HG03108 (cell line): ENCODE measurements at regions not wholly inside any gene's neighbourhood (a gene's known extent, or its start where the extent isn't known, plus 50 kb on each side); places are given as distances from the start of the nearest gene placed in this dataset.
"Not testable (repeated sequence)": the region's sequence is repeated elsewhere in the genome, so short reads cannot be mapped to it uniquely, and the experiment has no call there.

Source experiments
- ATAC-seq: cut with Tn5 transposase; IDR thresholded peaks from one replicate; pipeline ENCODE4 v1.9.1; 2021; ENCODE audit warnings: moderate library complexity; ENCODE audit not compliant: unreplicated experiment

DNA sequence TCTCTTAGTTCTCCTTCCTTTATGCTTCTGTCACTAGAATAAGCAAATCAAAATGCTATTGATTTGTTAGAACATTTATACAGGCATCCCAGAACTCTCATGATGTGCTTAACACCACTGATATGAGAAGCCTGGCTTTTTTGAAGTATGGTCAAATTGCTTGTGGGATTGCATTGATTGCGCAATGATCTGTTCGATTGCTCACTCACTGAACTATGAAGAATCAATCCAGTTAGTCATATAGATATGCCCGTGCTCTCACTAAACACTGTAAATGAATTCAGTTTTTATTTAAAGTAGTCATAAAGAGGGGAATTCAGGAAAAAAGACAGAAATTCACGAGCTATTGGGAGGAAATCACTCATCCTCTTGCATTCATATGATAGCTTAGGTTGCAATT is 1237.8 kb downstream of the SUCLG1 start:
- ATAC-seq, result no peak

DNA sequence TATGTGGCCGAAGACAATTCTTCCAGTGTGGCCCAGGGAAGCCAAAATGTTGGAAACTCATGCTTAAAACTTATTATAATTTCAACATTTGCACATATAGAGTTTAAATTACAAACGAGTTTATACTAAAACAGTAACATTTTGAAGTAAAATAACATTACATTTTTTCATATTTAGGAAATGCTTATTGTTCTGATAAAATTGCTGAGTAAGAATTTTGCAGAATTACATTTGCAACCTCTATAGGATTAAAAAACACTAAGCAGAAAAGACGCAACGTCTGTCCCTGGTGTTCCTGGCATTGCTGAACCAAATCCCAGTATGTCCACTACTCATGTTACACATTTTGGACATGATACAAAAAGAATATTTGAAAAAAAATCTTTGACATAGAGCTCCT is 1241.2 kb downstream of the SUCLG1 start:
- ATAC-seq, result no peak

DNA sequence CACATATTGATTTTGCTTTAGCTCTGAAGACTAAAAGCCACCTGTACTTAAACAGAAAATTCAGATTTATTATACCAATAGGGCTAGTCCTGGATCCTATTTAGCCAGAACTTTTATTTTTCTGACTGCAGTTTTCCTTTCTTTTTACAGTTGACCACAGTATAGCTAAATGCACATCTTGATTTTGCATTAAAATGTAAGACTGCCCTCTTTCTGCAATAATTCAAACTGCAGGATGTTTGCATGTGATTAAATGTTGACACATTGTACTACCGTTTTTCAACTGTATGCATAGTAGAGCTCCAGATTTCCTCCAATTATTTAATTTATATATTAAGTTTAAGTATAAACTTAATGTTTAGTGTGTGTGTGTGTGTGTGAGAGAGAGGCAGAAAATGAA is 1262.9 kb downstream of the SUCLG1 start:
- no peak for ATAC-seq

DNA sequence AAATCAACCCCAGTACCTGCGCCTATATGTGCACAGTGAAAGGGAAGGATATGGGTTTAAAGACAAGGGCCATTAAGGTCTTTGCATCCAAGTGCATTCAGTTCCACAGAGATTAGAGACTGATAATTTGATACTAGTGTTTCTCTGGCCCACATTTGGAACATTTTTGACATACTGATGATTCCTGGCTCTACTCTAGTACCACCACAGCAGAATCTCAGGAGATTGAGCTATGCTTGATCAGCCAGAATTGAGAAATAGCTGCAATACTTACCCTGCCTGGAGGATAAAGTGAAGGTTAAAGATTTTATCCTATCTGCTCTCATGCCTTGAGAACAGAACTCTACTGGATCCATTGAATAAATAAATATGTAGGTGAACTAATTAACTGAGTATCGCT is 1267.8 kb downstream of the SUCLG1 start:
- no peak for ATAC-seq

DNA sequence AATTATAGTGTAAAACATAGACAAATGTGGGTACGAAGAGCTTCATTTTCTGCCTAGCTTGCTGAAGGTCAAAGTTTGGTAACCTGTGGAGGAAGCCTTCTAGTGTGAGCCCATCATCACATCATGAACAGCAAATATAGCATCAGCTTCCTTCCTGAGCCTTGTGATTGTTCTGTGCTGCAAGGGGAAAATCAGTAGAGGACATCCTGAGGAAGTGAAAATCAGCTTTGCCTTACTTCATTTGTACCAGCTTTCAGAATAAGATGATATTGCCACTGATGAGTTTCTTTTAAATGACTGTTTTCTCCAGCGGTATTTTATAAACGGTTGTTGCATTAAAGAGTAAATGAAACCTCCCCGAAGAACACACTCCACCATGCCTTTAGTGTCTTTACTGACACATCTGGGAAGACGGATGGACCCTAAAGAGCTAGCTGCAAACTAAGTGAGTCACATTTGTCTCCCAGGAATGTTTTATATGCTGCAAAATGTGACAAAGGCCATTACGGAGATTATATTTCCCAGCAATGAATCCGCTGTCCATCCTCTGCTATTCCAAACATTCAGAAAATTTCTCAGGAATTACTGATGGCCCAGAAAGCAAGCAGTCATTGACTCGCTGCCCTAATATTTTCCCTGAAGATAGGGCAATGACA is 1272.8 kb downstream of the SUCLG1 start:
- ATAC-seq, result no peak

DNA sequence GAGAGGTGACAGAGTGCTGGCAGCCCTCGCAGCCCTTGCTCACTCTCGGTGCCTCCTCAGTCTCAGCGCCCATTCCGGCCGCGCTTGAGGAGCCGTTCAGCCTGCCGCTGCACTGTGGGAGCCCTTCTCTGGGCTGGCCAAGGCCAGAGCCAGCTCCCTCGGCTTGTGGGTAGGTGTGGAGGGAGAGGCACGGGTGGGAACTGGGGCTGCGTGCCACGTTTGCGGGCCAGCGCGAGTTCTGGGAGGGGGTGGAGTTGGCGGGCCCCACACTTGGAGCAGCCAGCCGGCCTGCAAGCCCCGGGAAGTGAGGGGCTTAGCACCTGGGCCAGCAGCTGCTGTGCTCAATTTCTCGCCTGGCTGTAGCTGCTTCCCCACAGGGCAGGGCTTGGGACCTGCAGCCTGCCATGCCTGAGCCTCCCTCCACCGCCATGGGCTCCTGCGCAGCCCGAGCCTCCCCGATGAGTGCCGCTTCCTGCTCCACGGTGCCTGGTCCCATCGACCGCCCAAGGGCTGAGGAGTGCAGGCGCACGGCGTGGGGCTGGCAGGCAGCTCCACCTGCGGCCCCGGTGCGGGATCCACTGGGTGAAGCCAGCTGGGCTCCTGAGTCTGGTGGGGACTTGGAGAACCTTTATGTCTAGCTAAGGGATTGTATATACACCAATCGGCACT is 1278.1 kb downstream of the SUCLG1 start:
- not testable (repeated sequence) for ATAC-seq

DNA sequence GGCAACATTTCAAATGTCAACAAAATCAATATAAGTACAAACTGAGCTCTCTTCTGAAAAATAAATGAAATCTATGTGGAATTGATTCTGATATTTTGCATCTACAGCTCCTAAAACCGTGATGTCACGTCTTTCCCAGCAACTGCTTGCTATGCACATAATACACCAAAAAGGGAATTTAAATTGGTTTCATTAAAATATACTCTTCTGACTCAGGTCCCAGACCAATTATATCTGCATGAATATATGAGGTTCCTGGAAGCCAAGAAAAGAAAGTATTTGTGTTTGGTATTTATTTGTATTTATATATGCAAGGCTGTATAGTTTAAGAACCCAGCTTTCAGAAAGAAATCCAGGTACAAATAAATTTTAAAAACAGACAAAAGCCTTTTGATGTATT is 1282.5 kb downstream of the SUCLG1 start:
- no peak for ATAC-seq

DNA sequence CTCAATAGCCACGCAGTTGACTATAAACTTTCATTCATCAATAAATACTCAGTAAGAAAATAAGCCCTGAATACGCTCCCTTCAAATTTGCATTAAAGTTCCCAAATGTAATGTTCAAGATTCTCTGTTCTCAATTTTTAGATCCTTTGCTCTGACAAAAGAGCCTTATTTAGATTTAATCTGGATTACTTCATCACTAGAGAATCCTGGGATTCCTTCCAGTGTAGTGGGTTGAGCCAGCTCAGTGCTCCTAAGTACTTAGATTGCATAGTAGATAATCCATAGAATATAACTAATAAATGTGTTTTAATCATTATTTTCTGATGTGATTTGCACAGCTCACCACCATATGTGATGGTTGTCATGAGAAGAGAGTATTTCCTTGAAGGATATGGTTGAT is 1286.2 kb downstream of the SUCLG1 start:
- no peak for ATAC-seq

DNA sequence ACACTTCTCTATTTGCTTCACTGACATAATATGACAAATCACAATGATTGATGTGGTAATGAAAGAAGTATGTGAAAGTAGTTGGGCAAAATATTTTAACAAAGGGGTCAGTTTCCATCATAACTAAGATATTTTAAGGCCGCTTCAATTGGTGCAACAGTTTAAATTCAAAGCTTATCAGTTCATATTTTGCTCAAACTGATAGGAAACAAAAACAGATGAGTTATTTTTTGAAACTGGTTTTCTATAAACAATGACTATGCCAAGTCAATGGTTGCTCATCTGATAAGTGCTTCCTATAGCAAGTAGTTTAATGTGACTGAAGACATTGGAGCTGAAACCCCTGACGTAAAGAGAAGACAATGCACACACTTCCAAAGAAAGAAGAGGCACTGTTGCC is 1290.7 kb downstream of the SUCLG1 start:
- ATAC-seq, result no peak

DNA sequence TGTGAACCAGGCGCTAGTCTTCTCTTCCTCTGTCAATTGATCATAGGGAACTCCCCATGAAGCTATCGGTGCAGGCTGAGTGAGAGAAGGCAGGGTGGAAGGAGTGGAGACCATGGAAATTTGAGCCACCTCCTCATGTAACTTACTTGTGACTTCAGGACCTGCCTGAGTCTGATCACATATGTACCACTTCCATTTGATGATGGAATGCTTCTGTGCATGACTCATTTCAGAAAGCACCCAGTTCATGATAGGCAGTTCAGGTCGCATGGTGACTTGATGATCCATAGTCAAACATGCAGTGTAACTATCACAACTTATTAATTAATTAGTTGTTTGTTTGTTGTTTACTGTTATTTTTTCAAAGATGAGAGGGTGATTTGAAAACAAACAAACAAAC is 1296.7 kb downstream of the SUCLG1 start:
- no peak for ATAC-seq

DNA sequence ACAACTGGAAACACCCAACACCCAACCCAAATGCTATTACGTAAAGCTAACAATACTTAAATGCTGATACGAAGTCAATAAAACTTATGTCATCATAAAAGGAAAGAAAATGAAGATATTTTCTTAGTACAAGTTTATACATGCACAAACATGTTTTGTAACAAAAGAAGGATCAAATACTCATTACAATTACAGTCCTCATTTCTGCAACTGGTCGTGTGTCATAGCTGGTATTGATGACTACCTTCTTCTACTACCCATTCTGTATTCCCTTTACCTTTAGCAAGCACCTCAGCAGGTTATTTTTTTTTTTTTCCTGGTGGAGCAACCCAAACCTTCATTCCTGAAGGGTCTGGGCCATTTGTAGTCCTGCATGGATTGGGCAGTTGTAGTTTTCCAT is 1298.5 kb downstream of the SUCLG1 start:
- ATAC-seq, result no peak

DNA sequence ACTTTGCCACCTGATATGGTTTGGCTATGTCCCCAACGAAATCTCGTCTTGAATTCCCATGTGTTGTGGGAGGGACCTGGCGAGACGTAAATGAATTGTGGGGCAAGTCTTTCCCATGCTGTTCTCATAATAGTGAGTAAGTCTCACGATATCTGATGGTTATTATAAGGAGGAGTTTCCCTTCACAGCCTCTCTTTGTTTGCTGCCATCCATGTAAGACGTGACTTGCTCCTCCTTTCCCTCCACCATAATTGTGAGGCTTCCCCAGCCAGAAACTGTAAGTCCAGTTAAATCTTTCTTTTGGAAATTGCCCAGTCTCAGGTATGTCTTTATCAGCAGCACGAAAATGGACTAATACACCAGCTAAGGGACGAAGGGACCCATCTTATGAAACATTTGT is 1303.3 kb downstream of the SUCLG1 start:
- no peak for ATAC-seq

DNA sequence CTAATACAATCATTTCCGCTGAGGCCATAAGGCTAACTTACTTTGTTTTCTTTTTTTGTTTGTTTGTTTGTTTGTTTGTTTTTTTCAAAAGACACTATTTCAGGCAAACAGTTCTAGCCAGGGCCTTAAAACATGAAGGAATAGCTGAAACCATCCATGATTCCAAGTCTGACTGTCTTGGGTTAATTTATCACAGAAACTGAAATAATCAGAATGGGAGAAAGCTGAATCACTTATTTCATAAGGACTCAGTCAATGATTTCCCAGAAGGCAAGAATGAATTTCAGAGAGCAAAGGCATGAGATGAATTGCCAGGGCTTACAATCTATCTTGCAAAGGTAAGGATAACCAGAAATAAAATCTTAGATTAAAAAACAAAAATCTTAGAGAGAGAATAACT is 1315.1 kb downstream of the SUCLG1 start:
- ATAC-seq, result no peak

DNA sequence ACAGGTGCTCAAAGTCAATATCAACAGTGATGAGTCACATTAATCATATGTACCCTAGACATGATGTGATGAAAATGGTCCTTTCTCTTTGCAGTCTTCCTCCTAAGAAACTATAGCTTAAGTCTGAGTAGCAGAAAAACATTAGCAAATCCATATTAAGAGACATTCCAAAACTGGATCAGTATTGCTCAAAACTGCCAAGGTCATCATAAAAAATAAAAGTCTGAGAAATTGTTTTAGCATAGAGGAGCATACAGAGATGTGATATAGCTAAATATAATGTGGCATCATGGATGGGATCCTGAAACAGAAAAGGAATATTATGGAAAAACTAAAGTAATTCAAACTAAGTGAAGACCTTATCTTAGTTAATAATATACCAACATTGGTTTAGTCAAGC is 1316.1 kb downstream of the SUCLG1 start:
- no peak for ATAC-seq

DNA sequence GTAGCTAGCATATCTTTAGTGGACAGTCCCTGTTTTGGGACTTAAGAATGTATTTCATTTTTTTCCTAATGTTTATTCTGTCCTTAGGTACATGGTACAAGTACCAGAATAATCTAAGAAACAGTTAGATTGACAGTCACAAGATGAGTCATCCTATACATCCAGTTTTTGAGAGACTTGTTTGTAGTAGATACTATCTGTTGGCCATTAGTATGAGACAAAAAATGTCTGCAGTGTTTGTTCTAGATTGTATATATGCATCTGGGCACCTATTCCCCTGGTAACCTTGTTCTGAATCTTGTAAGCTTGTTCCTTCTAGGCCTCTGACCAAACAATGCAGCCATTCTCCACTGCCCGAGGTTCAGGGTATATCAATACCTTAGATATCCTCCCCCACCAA is 1343.5 kb downstream of the SUCLG1 start:
- no peak for ATAC-seq

DNA sequence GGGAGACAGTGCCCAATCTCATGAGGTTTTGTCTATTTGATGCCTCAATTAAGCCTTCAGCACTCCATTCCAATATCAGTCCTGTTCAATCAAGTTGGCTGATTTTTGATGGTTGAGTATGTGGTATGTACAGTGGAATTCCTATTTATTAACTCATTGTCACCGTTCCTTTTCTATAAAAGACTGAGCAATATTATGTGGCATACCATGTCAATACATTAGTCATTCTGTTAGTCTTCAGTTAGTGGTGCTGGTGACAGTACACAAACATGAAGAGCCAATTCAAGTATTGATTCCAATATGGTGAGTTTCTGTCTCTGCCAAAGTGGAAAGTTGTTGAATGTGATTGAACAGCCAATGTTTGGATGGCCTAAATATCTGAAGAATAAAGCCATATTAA is 1343.9 kb downstream of the SUCLG1 start:
- no peak for ATAC-seq

DNA sequence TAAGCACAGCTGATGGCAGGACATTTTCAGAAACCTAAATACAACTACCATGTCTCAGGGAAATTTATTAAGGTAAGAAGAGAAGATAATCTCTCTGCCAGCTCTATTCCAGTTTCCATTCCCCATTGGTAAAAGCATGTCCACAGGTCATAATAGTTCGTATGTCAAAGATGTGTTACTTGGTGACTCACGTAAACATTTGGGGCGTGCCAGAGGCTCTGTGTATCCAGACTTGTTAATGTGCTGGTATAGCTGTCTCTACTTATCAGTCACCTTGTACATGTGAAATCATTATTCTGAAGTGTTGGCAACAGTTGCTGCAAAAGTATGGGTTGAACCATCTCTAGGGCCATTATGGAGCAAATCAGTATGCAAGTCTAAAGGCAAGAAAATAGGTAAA is 1345.1 kb downstream of the SUCLG1 start:
- ATAC-seq, result no peak

DNA sequence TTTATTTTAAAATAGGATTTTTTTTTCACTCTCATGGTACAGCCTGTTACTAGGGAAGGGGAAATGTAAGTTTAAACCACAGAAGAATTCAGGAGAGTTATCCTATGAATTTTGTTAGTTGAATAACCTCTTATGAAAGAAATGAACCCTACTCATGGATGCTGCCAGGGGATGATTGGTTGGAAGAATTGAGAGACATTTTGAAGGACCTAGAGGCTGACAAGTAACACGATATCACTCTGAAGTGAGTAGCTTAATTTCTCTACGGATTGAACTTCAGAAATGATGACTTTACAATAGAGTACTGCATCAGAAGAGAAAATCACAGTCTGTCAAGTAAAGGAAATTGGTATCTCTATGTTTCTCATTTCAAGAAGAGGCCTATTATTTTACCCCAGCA is 1346.2 kb downstream of the SUCLG1 start:
- no peak for ATAC-seq

DNA sequence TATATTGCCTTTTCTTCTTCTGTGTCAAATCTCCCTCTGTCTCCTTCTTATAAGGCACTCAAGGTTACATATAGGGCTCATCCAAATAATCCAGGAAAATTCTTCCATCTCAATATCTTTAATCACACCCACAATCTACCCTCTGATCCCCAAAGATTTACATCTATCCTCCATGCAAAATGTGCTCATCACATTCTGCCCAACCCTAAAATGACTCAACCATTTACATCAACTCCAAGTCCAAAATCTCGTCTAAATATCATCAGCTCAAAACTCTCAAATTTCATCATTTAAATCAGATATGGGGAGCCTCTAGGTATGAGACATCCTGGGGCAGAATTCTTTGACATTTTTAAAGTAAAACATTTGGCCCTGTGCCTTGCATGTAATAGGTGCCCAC is 1349.8 kb downstream of the SUCLG1 start:
- ATAC-seq, result no peak

DNA sequence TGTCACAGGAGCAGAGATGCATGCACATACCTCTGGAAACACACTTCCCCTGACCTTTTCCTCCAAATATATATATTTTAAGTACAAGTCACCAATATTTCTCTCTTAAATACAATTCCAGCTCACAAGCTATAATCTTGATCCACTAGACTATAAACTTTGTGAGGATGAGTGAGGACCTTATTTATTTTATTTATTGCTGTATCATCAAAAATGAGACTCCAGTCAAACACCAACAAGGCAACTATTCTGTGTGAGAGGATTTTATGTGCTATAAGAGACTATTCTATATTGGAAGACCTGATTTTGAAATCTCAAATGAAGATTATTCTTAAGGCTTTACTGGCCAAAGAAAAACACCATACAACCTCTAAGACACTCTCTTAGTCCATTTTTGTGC is 1352.2 kb downstream of the SUCLG1 start:
- ATAC-seq, result no peak

DNA sequence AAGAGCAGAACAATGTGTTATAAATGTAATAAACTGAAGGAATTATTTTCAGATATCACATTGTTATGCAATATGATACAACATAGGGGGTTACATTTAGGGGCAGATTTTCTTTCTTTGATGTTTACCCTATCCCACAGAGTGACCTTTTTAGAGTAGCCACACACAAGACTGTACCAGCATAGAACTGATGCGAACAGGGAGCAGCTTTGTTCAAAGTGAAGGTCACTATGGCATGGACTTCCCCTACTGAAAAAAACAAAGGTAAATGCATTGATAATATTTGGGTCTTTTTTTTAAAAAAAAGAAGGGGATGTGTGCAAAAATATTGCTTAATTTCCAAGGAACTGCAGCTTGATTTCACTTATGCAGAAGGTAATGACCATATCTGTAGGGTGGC is 1354.9 kb downstream of the SUCLG1 start:
- ATAC-seq, result no peak

DNA sequence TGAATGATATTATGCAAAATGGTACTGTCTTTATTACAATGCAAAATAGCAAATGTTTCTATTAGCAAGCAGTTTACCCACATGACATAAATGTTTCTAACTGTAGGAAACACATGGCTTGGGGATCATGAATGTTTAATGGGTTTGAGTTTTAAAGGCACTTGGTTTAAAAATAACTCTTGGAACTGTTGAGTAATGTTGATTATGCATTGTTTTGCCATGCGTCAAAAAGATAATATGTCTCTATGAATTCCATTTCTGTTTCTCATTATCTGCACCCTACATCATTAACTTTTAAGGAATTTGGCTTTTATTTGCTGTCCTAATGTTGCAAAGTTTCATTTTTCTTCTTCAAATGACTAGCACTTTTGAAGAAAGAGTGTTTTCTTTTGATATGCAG is 1355.5 kb downstream of the SUCLG1 start:
- ATAC-seq, result no peak

DNA sequence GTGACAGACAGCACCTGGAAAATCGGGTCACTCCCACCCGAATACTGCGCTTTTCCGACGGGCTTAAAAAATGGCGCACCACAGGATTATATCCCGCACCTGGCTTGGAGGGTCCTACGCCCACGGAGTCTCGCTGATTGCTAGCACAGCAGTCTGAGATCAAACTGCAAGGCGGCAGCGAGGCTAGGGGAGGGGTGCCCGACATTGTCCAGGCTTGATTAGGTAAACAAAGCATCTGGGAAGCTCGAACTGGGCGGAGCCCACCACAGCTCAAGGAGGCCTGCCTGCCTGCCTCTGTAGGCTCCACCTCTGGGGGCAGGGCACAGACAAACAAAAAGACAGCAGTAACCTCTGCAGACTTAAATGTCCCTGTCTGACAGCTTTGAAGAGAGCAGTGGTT is 1370.0 kb downstream of the SUCLG1 start:
- ATAC-seq, result not testable (repeated sequence)
